ENCODE measurements at regions not wholly inside any gene's neighbourhood (a gene's known extent, or its start where the extent isn't known, plus 50 kb on each side); places are given as distances from the start of the nearest gene placed in this dataset.
"Not testable (repeated sequence)": the region's sequence is repeated elsewhere in the genome, so short reads cannot be mapped to it uniquely, and the experiment has no call there.

- no peak overlapping the region for H2AFZ ChIP-seq (replicated peaks; ENCODE audit: low read length, poor library complexity)
- H3K4me3 ChIP-seq (ENCODE audit: insufficient read depth, low read depth, low read length) = no peak overlapping the region
- in situ Hi-C loops (cut with MboI; ENCODE audit: low sequenced_read_pairs) = no loop called here
- no peak overlapping the region for H3K4ac ChIP-seq (ENCODE audit: low read depth, low read length)
- no peaks in the 10 kb centered on the region for H3K27me3 ChIP-seq (ENCODE audit: control insufficient read depth, insufficient read depth, low read length)
- H3K9me1 ChIP-seq (ENCODE audit: insufficient read depth, low read length) = no peaks in the 10 kb centered on the region
- DNase-seq (peak; percentile 0), ATAC-seq (ENCODE audit: low read depth) (no peak)
- no peaks in the 10 kb centered on the region for H3K79me1 ChIP-seq (ENCODE audit: low read depth in 1 of 2, low read length in 2 of 2)
- H4K91ac ChIP-seq (ENCODE audit: insufficient read depth, low read depth, low read length) = no peak overlapping the region
- TF ChIP-seq BHLHE40 (IDR thresholded peaks at IDR 0.05; ENCODE audit: low read depth, low read length) = no peak
- TF ChIP-seq, protein P1, sequence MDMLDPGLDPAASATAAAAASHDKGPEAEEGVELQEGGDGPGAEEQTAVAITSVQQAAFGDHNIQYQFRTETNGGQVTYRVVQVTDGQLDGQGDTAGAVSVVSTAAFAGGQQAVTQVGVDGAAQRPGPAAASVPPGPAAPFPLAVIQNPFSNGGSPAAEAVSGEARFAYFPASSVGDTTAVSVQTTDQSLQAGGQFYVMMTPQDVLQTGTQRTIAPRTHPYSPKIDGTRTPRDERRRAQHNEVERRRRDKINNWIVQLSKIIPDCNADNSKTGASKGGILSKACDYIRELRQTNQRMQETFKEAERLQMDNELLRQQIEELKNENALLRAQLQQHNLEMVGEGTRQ (IDR thresholded peaks at IDR 0.05; ENCODE audit: low read depth, low read length) = no peak
- H3K56ac ChIP-seq (ENCODE audit: extremely low read depth, insufficient read depth, low read length) = no peak overlapping the region
- no peak overlapping the region for H4K8ac ChIP-seq (ENCODE audit: low read depth in 2 of 2, low read length in 2 of 2)
- H3K4me1 ChIP-seq (ENCODE audit: control insufficient read depth, insufficient read depth, low read length) = no peaks in the 10 kb centered on the region
- no peak overlapping the region for H2AK5ac ChIP-seq (ENCODE audit: low read depth, low read length)
- H4K5ac ChIP-seq (ENCODE audit: low read depth, low read length) = no peak overlapping the region
- H3K27ac ChIP-seq (ENCODE audit: insufficient read depth, low read length) = no peak overlapping the region
- no peak overlapping the region for H3K14ac ChIP-seq (replicated peaks; ENCODE audit: low read depth, low read length)
- H2AK9ac ChIP-seq (replicated peaks; ENCODE audit: low read depth, low read length, poor library complexity) = no peak overlapping the region
- no peak overlapping the region for H3K9ac ChIP-seq (ENCODE audit: low read depth, low read length)
- ChIA-PET CTCF (no interaction called here), POLR2A (ENCODE audit: unreplicated experiment) (no interaction called here)
- H2BK120ac ChIP-seq (ENCODE audit: low read depth, low read length) = no peak overlapping the region
- no TSS peak for BruUV-seq (replicated peaks)
- dilution Hi-C loops (cut with HindIII; ENCODE audit: low sequenced_read_pairs, unreplicated experiment) = no loop called here
- no peaks in the 10 kb centered on the region; the same call in 1 of the 2 replicates for H3K9me3 ChIP-seq (ENCODE audit: control insufficient read depth, insufficient read depth, low read length)
- no peak overlapping the region for H2BK15ac ChIP-seq (ENCODE audit: low read depth, low read length)
- H2BK5ac ChIP-seq (ENCODE audit: low read depth, low read length, poor library complexity, severe bottlenecking) = no peak overlapping the region
- intact Hi-C loops (cut with micrococcal nuclease) = no loop called here
- no peak overlapping the region for H2BK20ac ChIP-seq (ENCODE audit: low read depth, low read length)
- H3K36me3 ChIP-seq (ENCODE audit: control insufficient read depth, insufficient read depth, low read length) = no peaks in the 10 kb centered on the region
- no peak overlapping the region for H3K4me2 ChIP-seq (ENCODE audit: low read depth, low read length)
- no peak overlapping the region for H3K23ac ChIP-seq (ENCODE audit: low read depth, low read length)
- no peak overlapping the region for H3K18ac ChIP-seq (ENCODE audit: low read depth, low read length)
- no peaks in the 10 kb centered on the region for H4K20me1 ChIP-seq (ENCODE audit: insufficient read depth, low read length)
These were observed 360.9 kb downstream of the SLITRK5 start for GRCh38 chr13:88031980-88032559.

GRCh38 chr13:88036205-88036604 lies 365.0 kb downstream of the SLITRK5 start:
- H3K27ac ChIP-seq (ENCODE audit: insufficient read depth, low read length); H3K9me3 ChIP-seq (ENCODE audit: control insufficient read depth, insufficient read depth, low read length); in situ Hi-C loops (cut with MboI; ENCODE audit: low sequenced_read_pairs); H4K8ac ChIP-seq (ENCODE audit: low read depth in 2 of 2, low read length in 2 of 2); H2BK20ac ChIP-seq (ENCODE audit: low read depth, low read length); ATAC-seq (ENCODE audit: low read depth); H4K91ac ChIP-seq (ENCODE audit: insufficient read depth, low read depth, low read length); H2AFZ ChIP-seq (replicated peaks; ENCODE audit: low read length, poor library complexity); H3K23ac ChIP-seq (ENCODE audit: low read depth, low read length); H3K4ac ChIP-seq (ENCODE audit: low read depth, low read length); H3K4me2 ChIP-seq (ENCODE audit: low read depth, low read length); H3K4me3 ChIP-seq (ENCODE audit: insufficient read depth, low read depth, low read length); H3K36me3 ChIP-seq (ENCODE audit: control insufficient read depth, insufficient read depth, low read length); BruUV-seq (replicated peaks); H2AK5ac ChIP-seq (ENCODE audit: low read depth, low read length); H2AK9ac ChIP-seq (replicated peaks; ENCODE audit: low read depth, low read length, poor library complexity); H4K20me1 ChIP-seq (ENCODE audit: insufficient read depth, low read length); intact Hi-C loops (cut with micrococcal nuclease); H3K27me3 ChIP-seq (ENCODE audit: control insufficient read depth, insufficient read depth, low read length); POLR2A ChIA-PET (ENCODE audit: unreplicated experiment); H3K18ac ChIP-seq (ENCODE audit: low read depth, low read length); CTCF ChIA-PET; H3K4me1 ChIP-seq (ENCODE audit: control insufficient read depth, insufficient read depth, low read length); H2BK120ac ChIP-seq (ENCODE audit: low read depth, low read length); H3K79me1 ChIP-seq (ENCODE audit: low read depth in 1 of 2, low read length in 2 of 2); H3K9me1 ChIP-seq (ENCODE audit: insufficient read depth, low read length); H2BK15ac ChIP-seq (ENCODE audit: low read depth, low read length); H4K5ac ChIP-seq (ENCODE audit: low read depth, low read length); H2BK5ac ChIP-seq (ENCODE audit: low read depth, low read length, poor library complexity, severe bottlenecking); DNase-seq; H3K9ac ChIP-seq (ENCODE audit: low read depth, low read length); dilution Hi-C loops (cut with HindIII; ENCODE audit: low sequenced_read_pairs, unreplicated experiment); H3K14ac ChIP-seq (replicated peaks; ENCODE audit: low read depth, low read length); H3K56ac ChIP-seq (ENCODE audit: extremely low read depth, insufficient read depth, low read length): not testable (repeated sequence)
- no CpG with 5 or more reads among the region's 8 CpGs for WGBS, 2 experiments (ENCODE audit: extremely low coverage in 2 of 2, insufficient read length in 1 of 2)

Data from IMR-90 (cell line).